ENCODE measurements at regions not wholly inside any gene's neighbourhood (a gene's known extent, or its start where the extent isn't known, plus 50 kb on each side); places are given as distances from the start of the nearest gene placed in this dataset.

DNA sequence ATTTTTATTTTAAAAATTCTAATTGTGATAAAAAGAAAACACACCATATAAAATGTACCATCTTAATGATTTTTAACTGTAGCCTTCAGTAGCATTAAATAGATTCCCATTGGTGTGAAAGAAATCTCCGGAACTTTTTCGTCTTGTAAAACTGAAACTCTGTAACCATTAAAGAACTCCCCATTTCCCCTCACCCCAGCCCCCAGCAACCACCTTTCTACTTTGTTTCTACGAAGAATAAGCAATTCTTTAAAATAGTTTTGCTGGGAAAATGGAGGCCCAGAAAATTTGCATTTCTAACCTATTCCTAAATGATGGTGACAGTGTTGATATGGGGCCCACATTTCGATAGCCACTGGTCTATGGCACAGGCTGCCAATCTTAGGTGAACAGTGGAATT lies 305.4 kb upstream of the PFKP start:
- no peak overlapping the region for H3K27ac ChIP-seq

DNA sequence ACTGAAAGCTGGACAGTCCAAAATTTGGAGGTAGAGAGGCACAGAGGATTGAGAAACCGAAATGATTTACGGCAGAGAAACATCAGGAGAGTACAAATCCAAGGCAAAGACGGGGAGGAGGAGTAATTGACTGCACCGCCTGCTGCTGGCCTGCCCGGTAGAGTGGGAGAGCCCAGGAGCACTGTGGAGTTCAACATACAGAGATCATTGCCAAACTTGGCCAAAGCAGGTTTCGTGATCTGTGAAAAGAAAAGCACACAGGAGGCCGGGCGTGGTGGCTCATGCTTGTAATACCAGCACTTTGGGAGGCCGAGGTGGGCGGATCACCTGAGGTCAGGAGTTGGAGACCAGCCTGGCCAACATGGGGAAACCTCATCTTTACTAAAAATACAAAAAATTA lies 306.0 kb upstream of the PFKP start:
- no peak overlapping the region for H3K27ac ChIP-seq
- DNase-seq (ENCODE audit: low read depth, low spot score), result no peak

More for the DNA sequence above, 305.4 kb upstream of the PFKP start:
- DNase-seq (ENCODE audit: low read depth, low spot score), result no peak

DNA sequence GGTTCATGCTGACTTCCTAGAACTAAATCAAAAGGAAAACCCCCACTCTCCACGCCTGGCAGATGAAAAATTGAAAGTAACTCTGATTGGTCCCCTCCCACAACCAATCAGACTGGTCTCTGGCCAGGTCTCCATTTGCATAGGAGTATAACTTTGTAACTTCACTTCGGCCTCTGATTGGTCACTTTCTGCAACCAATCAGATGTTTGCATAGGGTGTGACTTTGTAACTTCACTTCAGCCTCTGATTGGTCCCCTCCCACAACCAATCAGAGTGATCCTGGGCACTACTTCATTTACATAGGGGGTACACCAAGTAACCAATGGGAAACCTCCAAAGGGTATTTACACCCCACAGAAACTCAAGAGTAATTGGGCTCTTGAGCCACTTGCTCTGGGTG lies 306.6 kb upstream of the PFKP start:
- DNase-seq (ENCODE audit: low read depth, low spot score), result no peak
- H3K27ac ChIP-seq, result no peak overlapping the region

DNA sequence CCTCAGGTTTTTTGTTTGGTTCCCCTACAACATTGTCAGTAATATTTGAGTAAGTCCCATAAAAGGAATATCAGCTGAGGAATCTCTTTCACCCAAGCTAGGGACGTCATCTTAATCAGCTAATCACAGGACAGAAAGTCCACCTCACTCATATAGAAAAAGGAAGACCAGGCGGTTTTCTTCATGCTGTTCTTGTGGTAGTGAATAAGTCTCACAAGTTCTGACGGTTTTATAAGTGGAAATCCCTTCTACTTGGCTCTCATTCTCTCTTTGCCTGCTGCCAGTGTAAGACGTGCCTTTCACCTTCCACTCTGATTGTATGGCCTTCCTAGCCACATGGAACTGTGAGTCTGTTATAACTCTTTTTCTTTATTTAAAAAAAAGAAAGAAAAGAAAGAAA lies 308.1 kb upstream of the PFKP start:
- no peak for DNase-seq (ENCODE audit: low read depth, low spot score)
- no peak overlapping the region for H3K27ac ChIP-seq

DNA sequence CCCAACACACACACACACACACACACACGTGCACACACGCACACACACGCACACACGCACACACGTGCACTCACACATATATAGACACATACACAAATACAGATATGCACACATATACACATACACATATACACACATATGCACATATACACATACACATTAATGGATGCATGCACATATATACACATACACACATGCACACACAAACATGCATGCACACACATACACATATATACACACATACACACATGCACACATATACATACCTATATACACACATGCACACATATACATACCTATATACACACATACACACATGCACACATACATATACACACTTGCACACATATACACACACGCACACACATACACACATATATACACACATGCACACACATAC lies 312.4 kb upstream of the PFKP start:
- no peak overlapping the region for H3K27ac ChIP-seq
- no peak for DNase-seq (ENCODE audit: low read depth, low spot score)

GRCh38 chr10:2748287-2748686 lies 319.1 kb upstream of the PFKP start:
- DNase-seq (ENCODE audit: low read depth, low spot score), result no peak
- H3K27ac ChIP-seq, result no peak overlapping the region

DNA sequence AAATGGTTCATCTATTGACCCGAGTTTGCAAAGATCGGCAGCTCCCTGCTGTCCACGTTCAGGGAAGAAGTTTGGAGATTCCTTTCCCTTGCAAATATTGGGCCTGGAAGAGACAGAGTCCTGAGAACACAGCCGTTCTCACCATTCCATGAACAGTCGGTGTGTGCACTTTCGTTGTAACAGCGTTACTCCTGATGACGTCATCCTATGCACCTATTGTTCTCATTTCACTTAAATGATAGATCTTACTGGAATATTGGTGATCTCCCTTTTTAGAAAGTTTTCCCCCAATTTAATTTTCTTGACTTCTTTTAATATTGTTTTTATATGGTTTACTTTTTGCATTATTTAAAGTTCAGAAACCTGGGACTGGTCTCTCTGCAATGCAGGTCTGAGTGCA lies 320.7 kb upstream of the PFKP start:
- H3K27ac ChIP-seq, result no peak overlapping the region
- no peak for DNase-seq (ENCODE audit: low read depth, low spot score)

- no peak overlapping the region for H3K27ac ChIP-seq
- DNase-seq (ENCODE audit: low read depth, low spot score), result no peak
Observed at GRCh38 chr10:2745666-2746065, 321.7 kb upstream of the PFKP start.

- no peak for DNase-seq (ENCODE audit: low read depth, low spot score)
- no peak overlapping the region for H3K27ac ChIP-seq
Observed at GRCh38 chr10:2744547-2745200, 322.7 kb upstream of the PFKP start.

- DNase-seq (ENCODE audit: low read depth, low spot score), result no peak
- H3K27ac ChIP-seq, result no peak overlapping the region
Observed at GRCh38 chr10:2734603-2735002, 332.7 kb upstream of the PFKP start.

GRCh38 chr10:2733278-2733963 lies 333.9 kb upstream of the PFKP start:
- DNase-seq (ENCODE audit: low read depth, low spot score), result no peak
- H3K27ac ChIP-seq, result no peak overlapping the region

DNA sequence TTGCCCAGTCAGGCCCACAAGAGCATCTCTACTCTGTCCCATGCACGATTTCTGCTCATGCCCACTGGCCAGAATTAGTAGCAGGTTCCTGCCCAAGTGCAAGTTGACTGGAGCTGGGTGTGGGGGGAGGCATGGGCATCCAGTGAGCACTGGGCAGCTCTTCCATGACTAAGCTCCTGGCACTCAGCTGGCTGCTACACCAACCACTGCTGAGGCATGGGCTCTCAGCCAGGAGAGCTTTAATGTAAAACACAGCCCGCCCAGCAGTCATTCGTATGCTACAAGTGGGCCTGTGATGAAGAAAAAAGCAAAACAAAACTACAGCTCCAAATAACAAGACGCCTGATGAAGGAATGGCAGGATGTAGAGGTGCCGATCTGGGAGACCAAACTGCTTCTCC lies 335.4 kb upstream of the PFKP start:
- no peak for DNase-seq (ENCODE audit: low read depth, low spot score)

DNA sequence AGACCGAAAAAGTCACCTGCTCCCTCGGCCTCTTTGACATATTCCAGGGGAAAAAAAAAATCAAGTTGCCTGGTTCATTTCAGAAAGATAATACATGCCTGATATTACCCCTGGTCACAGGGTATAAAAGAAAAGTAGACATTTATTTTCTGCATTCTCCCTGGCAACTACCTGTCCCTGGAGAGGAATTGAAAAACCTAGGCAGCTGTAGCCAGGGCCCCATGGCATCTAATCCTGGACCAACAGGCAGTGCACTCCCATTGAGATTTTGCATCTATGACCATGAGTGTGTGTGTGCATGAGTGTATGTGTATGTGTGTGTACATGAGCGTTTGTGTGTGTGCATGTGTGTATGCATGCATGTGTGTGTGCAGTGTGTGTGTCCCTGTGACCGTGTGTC lies 338.2 kb upstream of the PFKP start:
- no peak overlapping the region for H3K27ac ChIP-seq
- no peak for DNase-seq (ENCODE audit: low read depth, low spot score)

More for the DNA sequence above, 335.4 kb upstream of the PFKP start:
- H3K27ac ChIP-seq, result no peak overlapping the region

DNA sequence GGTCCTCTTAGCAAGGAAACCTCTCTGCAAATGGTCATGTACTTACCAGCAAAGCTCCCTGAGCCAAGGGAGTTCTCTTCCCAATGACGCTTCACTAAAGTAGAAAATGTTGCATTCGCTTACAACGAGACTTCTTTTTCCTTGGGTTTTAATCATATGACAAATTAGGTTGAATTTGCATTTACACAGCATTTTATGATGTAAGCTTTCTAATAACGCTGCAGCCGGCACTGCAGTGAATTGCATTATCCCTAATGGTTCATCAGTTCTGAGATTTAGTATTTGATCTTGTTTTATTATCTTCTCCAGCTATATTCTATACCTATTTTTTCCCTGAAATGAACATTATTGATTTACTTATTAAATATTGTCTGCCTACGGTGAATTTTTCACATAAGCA lies 339.3 kb upstream of the PFKP start:
- no peak for DNase-seq (ENCODE audit: low read depth, low spot score)
- H3K27ac ChIP-seq, result no peak overlapping the region

GRCh38 chr10:2716596-2716995 lies 350.8 kb upstream of the PFKP start:
- no peak for DNase-seq (ENCODE audit: low read depth, low spot score)
- H3K27ac ChIP-seq, result no peak overlapping the region

- no peak overlapping the region for H3K27ac ChIP-seq
- DNase-seq (ENCODE audit: low read depth, low spot score), result no peak
Observed at GRCh38 chr10:2714597-2714996, 352.8 kb upstream of the PFKP start.

- DNase-seq (ENCODE audit: low read depth, low spot score), result no peak
- no peak overlapping the region for H3K27ac ChIP-seq
Observed at GRCh38 chr10:2703953-2704352, 363.4 kb upstream of the PFKP start.

GRCh38 chr10:2701802-2702201 lies 365.5 kb upstream of the PFKP start:
- H3K27ac ChIP-seq, result no peak overlapping the region

GRCh38 chr10:2700626-2701305 lies 366.6 kb upstream of the PFKP start:
- DNase-seq (ENCODE audit: low read depth, low spot score), result no peak
- H3K27ac ChIP-seq, result no peak overlapping the region

More at GRCh38 chr10:2701802-2702201, 365.5 kb upstream of the PFKP start:
- DNase-seq (ENCODE audit: low read depth, low spot score), result no peak

DNA sequence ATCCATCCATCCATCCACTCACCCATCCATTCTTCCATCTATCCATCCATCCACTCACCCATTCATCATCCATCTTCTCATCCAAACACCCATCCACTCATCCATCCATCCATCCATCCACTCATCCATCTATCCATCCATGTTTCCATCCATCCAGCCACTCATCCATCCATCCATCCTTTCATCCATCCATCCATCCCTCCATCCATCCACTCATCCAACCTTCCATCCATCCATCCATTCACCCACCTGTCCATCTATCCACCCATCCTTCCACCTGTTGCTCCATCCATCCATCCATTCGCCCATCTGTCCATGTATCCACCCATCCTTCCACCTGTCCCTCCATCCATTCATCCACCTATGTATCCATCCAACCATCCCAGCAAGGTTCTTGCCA lies 378.4 kb upstream of the PFKP start:
- H3K27ac ChIP-seq, result no peak overlapping the region
- DNase-seq (ENCODE audit: low read depth, low spot score), result no peak

- no peak overlapping the region for H3K27ac ChIP-seq
- DNase-seq (ENCODE audit: low read depth, low spot score), result no peak
Observed at GRCh38 chr10:2686691-2687090, 380.7 kb upstream of the PFKP start.

GRCh38 chr10:2682491-2682890 lies 384.9 kb upstream of the PFKP start:
- H3K27ac ChIP-seq, result no peak overlapping the region
- no peak for DNase-seq (ENCODE audit: low read depth, low spot score)

All from epithelial cell of prostate (primary cell).